Daoy (cell line): ENCODE measurements at regions not wholly inside any gene's neighbourhood (a gene's known extent, or its start where the extent isn't known, plus 50 kb on each side); places are given as distances from the start of the nearest gene placed in this dataset.

ENCODE experiments used
- DNase-seq: peaks from one replicate; pipeline ENCODE4 v3.0.0-alpha.2; 2015; ENCODE audit warnings: low read depth

- DNase-seq: peak; percentile 58
Observed at GRCh38 chr11:27215471-27216269, 147.3 kb downstream of the CCDC34 start.

- DNase-seq: no peak
Observed at GRCh38 chr11:27214713-27215112, 148.3 kb downstream of the CCDC34 start.

GRCh38 chr11:27213232-27213660 lies 149.8 kb downstream of the CCDC34 start:
- DNase-seq: peak; percentile 90

- no peak for DNase-seq
Observed at GRCh38 chr11:27212248-27212780, 150.7 kb downstream of the CCDC34 start.

GRCh38 chr11:27211370-27212127 lies 151.5 kb downstream of the CCDC34 start:
- DNase-seq: no peak

- DNase-seq: no peak
Observed at GRCh38 chr11:27210531-27210930, 152.5 kb downstream of the CCDC34 start.

- peak; percentile 97 for DNase-seq
Observed at GRCh38 chr11:27209562-27210005, 153.4 kb downstream of the CCDC34 start.

GRCh38 chr11:27208846-27209245 lies 154.2 kb downstream of the CCDC34 start:
- DNase-seq: no peak

GRCh38 chr11:27207025-27207650 lies 155.9 kb downstream of the CCDC34 start:
- DNase-seq: peak; percentile 72

- no peak for DNase-seq
Observed at GRCh38 chr11:27205779-27206570, 157.0 kb downstream of the CCDC34 start.

GRCh38 chr11:27205250-27205649 lies 157.8 kb downstream of the CCDC34 start:
- no peak for DNase-seq

GRCh38 chr11:27204529-27204928 lies 158.5 kb downstream of the CCDC34 start:
- DNase-seq: peak; percentile 61

- no peak for DNase-seq
Observed at GRCh38 chr11:27203077-27203647, 159.9 kb downstream of the CCDC34 start.

GRCh38 chr11:27201454-27202302 lies 161.1 kb downstream of the BBOX1 start:
- peak; percentile 90 for DNase-seq

- DNase-seq: no peak
Observed at GRCh38 chr11:27200779-27201453, 160.3 kb downstream of the BBOX1 start.

- no peak for DNase-seq
Observed at GRCh38 chr11:27196203-27196897, 155.7 kb downstream of the BBOX1 start.

- no peak for DNase-seq
Observed at GRCh38 chr11:27195837-27196202, 155.2 kb downstream of the BBOX1 start.

- no peak for DNase-seq
Observed at GRCh38 chr11:27194976-27195375, 154.4 kb downstream of the BBOX1 start.
